ENCODE measurements at regions not wholly inside any gene's neighbourhood (a gene's known extent, or its start where the extent isn't known, plus 50 kb on each side); places are given as distances from the start of the nearest gene placed in this dataset.

GRCh38 chr3:146680617-146681016, 75.5 kb upstream of the PLSCR5 start:
- in situ Hi-C loops (cut with HindIII; ENCODE audit: low pct_unique_long_range_greater_than_20kb, low sequenced_read_pairs) = no loop called here
- BruUV-seq (replicated peaks) = no TSS peak
- ChIA-PET CTCF (no interaction called here), POLR2A (no interaction called here)
- H3K9me3 ChIP-seq (ENCODE audit: control insufficient read depth, insufficient read depth, low read depth, low read length) = no peaks in the 10 kb centered on the region
- H3K27ac ChIP-seq (ENCODE audit: low read length) = no peak overlapping the region
- H3K4me1 ChIP-seq (ENCODE audit: control insufficient read depth, insufficient read depth, low read length) = no peaks in the 10 kb centered on the region; the same call in 1 of the 2 replicates
- intact Hi-C loops (cut with micrococcal nuclease; ENCODE audit: unreplicated experiment) = no loop called here
- no peak for TF ChIP-seq TCF7L2 (IDR thresholded peaks at IDR 0.05; ENCODE audit: low read depth, low read length)
- no peak for TF ChIP-seq SIN3A (IDR thresholded peaks at IDR 0.05; ENCODE audit: borderline replicate concordance, insufficient read depth, low read depth, low read length)
- TF ChIP-seq, protein P1, sequence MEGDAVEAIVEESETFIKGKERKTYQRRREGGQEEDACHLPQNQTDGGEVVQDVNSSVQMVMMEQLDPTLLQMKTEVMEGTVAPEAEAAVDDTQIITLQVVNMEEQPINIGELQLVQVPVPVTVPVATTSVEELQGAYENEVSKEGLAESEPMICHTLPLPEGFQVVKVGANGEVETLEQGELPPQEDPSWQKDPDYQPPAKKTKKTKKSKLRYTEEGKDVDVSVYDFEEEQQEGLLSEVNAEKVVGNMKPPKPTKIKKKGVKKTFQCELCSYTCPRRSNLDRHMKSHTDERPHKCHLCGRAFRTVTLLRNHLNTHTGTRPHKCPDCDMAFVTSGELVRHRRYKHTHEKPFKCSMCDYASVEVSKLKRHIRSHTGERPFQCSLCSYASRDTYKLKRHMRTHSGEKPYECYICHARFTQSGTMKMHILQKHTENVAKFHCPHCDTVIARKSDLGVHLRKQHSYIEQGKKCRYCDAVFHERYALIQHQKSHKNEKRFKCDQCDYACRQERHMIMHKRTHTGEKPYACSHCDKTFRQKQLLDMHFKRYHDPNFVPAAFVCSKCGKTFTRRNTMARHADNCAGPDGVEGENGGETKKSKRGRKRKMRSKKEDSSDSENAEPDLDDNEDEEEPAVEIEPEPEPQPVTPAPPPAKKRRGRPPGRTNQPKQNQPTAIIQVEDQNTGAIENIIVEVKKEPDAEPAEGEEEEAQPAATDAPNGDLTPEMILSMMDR (IDR thresholded peaks at IDR 0.05) = no peak
- TF ChIP-seq, protein P2, sequence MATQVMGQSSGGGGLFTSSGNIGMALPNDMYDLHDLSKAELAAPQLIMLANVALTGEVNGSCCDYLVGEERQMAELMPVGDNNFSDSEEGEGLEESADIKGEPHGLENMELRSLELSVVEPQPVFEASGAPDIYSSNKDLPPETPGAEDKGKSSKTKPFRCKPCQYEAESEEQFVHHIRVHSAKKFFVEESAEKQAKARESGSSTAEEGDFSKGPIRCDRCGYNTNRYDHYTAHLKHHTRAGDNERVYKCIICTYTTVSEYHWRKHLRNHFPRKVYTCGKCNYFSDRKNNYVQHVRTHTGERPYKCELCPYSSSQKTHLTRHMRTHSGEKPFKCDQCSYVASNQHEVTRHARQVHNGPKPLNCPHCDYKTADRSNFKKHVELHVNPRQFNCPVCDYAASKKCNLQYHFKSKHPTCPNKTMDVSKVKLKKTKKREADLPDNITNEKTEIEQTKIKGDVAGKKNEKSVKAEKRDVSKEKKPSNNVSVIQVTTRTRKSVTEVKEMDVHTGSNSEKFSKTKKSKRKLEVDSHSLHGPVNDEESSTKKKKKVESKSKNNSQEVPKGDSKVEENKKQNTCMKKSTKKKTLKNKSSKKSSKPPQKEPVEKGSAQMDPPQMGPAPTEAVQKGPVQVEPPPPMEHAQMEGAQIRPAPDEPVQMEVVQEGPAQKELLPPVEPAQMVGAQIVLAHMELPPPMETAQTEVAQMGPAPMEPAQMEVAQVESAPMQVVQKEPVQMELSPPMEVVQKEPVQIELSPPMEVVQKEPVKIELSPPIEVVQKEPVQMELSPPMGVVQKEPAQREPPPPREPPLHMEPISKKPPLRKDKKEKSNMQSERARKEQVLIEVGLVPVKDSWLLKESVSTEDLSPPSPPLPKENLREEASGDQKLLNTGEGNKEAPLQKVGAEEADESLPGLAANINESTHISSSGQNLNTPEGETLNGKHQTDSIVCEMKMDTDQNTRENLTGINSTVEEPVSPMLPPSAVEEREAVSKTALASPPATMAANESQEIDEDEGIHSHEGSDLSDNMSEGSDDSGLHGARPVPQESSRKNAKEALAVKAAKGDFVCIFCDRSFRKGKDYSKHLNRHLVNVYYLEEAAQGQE (IDR thresholded peaks at IDR 0.05; ENCODE audit: insufficient read depth in 1 of 2, low read depth in 2 of 2, low read length in 1 of 2) = no peak
- no peak for TF ChIP-seq POLR2AphosphoS5 (IDR thresholded peaks at IDR 0.05; ENCODE audit: low read depth, low read length)
- no peaks in the 10 kb centered on the region for H3K36me3 ChIP-seq (ENCODE audit: control insufficient read depth, insufficient read depth, low read length)
- no peaks in the 10 kb centered on the region for H3K27me3 ChIP-seq (ENCODE audit: control insufficient read depth, insufficient read depth, low read length)
- DNase-seq (ENCODE audit: low read depth, low spot score) (no peak), ATAC-seq (no peak)
- H3K4me3 ChIP-seq (ENCODE audit: low read depth in 2 of 2, low read length in 2 of 2) = no peak overlapping the region

GRCh38 chr3:146679995-146680394, 74.8 kb upstream of the PLSCR5 start:
- in situ Hi-C loops (cut with HindIII; ENCODE audit: low pct_unique_long_range_greater_than_20kb, low sequenced_read_pairs) (no loop called here), intact Hi-C loops (cut with micrococcal nuclease; ENCODE audit: unreplicated experiment) (no loop called here)
- H3K4me1 ChIP-seq (ENCODE audit: control insufficient read depth, insufficient read depth, low read length) = no peaks in the 10 kb centered on the region; the same call in 1 of the 2 replicates
- 0 out of 2 replicates have a peak, but pooled peaks cover 3% of the 10 kb centered on the region for H3K9me3 ChIP-seq (ENCODE audit: control insufficient read depth, insufficient read depth, low read depth, low read length)
- BruUV-seq (replicated peaks) = no TSS peak
- no peaks in the 10 kb centered on the region for H3K27me3 ChIP-seq (ENCODE audit: control insufficient read depth, insufficient read depth, low read length)
- H3K4me3 ChIP-seq (ENCODE audit: low read depth in 2 of 2, low read length in 2 of 2) = no peak overlapping the region
- ATAC-seq = no peak
- TF ChIP-seq SIN3A (IDR thresholded peaks at IDR 0.05; ENCODE audit: borderline replicate concordance, insufficient read depth, low read depth, low read length) = no peak
- CTCF ChIA-PET = no interaction called here
- no peak for DNase-seq (ENCODE audit: low read depth, low spot score)
- no peaks in the 10 kb centered on the region for H3K36me3 ChIP-seq (ENCODE audit: control insufficient read depth, insufficient read depth, low read length)
- POLR2A ChIA-PET = no interaction called here
- H3K27ac ChIP-seq (ENCODE audit: low read length) = no peak overlapping the region

DNA sequence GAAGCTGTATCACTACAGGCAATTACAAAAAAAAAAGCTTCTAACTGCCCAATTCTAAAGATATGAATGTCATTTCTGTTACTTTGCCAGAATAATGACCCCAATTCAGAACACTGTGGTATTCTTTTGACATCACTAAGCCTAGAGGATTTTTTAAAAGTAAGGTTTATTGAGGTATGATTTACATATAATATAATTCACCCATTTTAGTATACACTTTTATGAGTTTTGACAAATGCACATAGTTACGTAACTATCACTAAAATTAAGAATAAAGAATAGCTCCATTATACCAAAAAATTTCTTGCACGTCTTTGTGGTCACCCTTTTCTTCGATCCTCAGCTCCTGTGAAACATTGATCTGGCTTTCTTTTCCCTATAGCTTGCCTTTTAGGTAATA, 74.0 kb upstream of the PLSCR5 start:
- DNase-seq (ENCODE audit: low read depth, low spot score) = no peak
- in situ Hi-C loops (cut with HindIII; ENCODE audit: low pct_unique_long_range_greater_than_20kb, low sequenced_read_pairs) (no loop called here), intact Hi-C loops (cut with micrococcal nuclease; ENCODE audit: unreplicated experiment) (no loop called here)
- Histone ChIP-seq H3K4me3 (ENCODE audit: low read depth in 2 of 2, low read length in 2 of 2) (no peak overlapping the region), H3K27me3 (ENCODE audit: control insufficient read depth, insufficient read depth, low read length) (no peaks in the 10 kb centered on the region), H3K4me1 (ENCODE audit: control insufficient read depth, insufficient read depth, low read length) (no peaks in the 10 kb centered on the region; the same call in 1 of the 2 replicates), H3K36me3 (ENCODE audit: control insufficient read depth, insufficient read depth, low read length) (no peaks in the 10 kb centered on the region), H3K27ac (ENCODE audit: low read length) (no peak overlapping the region), H3K9me3 (ENCODE audit: control insufficient read depth, insufficient read depth, low read depth, low read length) (0 out of 2 replicates have a peak, but pooled peaks cover 3% of the 10 kb centered on the region)
- ChIA-PET CTCF (interaction anchor here (0.5 kb wide), 1 partner anchor 26 kb away, joined by 5 read pairs; no protein-coding TSS in a partner anchor), POLR2A (no interaction called here)
- TF ChIP-seq, protein P2 (IDR thresholded peaks at IDR 0.05; ENCODE audit: insufficient read depth in 1 of 2, low read depth in 2 of 2, low read length in 1 of 2) = no peak
- no peak for TF ChIP-seq TCF7L2 (IDR thresholded peaks at IDR 0.05; ENCODE audit: low read depth, low read length)
- no peak for TF ChIP-seq POLR2AphosphoS5 (IDR thresholded peaks at IDR 0.05; ENCODE audit: low read depth, low read length)
- no peak for TF ChIP-seq SIN3A (IDR thresholded peaks at IDR 0.05; ENCODE audit: borderline replicate concordance, insufficient read depth, low read depth, low read length)
- TF ChIP-seq, protein P1 (IDR thresholded peaks at IDR 0.05) = no peak
- no peak for ATAC-seq
- no TSS peak for BruUV-seq (replicated peaks)
